ENCODE measurements at regions not wholly inside any gene's neighbourhood (a gene's known extent, or its start where the extent isn't known, plus 50 kb on each side); places are given as distances from the start of the nearest gene placed in this dataset.
A peak's percentile ranks its signal among the peaks of the same experiment; 100 is the strongest.

GRCh38 chr21:28641731-28642130 lies 350.9 kb downstream of the LTN1 start:
- H3K27ac ChIP-seq = no peak overlapping the region
- H3K36me3 ChIP-seq = no peaks in the 10 kb centered on the region
- H3K9me3 ChIP-seq = no peaks in the 10 kb centered on the region
- no peaks in the 10 kb centered on the region for H3K27me3 ChIP-seq
- H3K4me1 ChIP-seq = no peaks in the 10 kb centered on the region
- H3K4me3 ChIP-seq = no peak overlapping the region
- intact Hi-C loops (cut with DNase I; ENCODE audit: low total_unique reads) = no loop called here
- no peak for DNase-seq
- TF ChIP-seq EP300 (IDR thresholded peaks at IDR 0.05) = no peak
- TF ChIP-seq CTCF (IDR thresholded peaks at IDR 0.05) = no peak
- TF ChIP-seq POLR2A (IDR thresholded peaks at IDR 0.05) = no peak
- no peak for TF ChIP-seq POLR2AphosphoS5 (IDR thresholded peaks at IDR 0.05)
- WGBS, 5 donors = 66 to 96% (median 79%) methylated on average over 1 of the region's 1 CpG

GRCh38 chr21:28640326-28640725 lies 352.4 kb downstream of the LTN1 start:
- TF ChIP-seq POLR2A (IDR thresholded peaks at IDR 0.05) (no peak), CTCF (IDR thresholded peaks at IDR 0.05) (no peak), EP300 (IDR thresholded peaks at IDR 0.05) (no peak), POLR2AphosphoS5 (IDR thresholded peaks at IDR 0.05) (no peak)
- intact Hi-C loops (cut with DNase I; ENCODE audit: low total_unique reads) = no loop called here
- no peaks in the 10 kb centered on the region for H3K4me1 ChIP-seq
- no peaks in the 10 kb centered on the region for H3K9me3 ChIP-seq
- H3K4me3 ChIP-seq = no peak overlapping the region
- 69 to 75% (median 74%) methylated on average over 5 of the region's 5 CpGs for WGBS, 5 donors
- DNase-seq = no peak
- H3K27me3 ChIP-seq = no peaks in the 10 kb centered on the region
- H3K27ac ChIP-seq = no peak overlapping the region
- no peaks in the 10 kb centered on the region for H3K36me3 ChIP-seq

- intact Hi-C loops (cut with DNase I; ENCODE audit: low total_unique reads) = no loop called here
- Histone ChIP-seq H3K27me3 (no peaks in the 10 kb centered on the region), H3K27ac (no peak overlapping the region), H3K4me1 (no peaks in the 10 kb centered on the region), H3K9me3 (no peaks in the 10 kb centered on the region), H3K36me3 (no peaks in the 10 kb centered on the region), H3K4me3 (no peak overlapping the region)
- DNase-seq = no peak
- 81 to 95% (median 89%) methylated on average over 1 of the region's 1 CpG for WGBS, 5 donors
- no peak for TF ChIP-seq POLR2A (IDR thresholded peaks at IDR 0.05)
- TF ChIP-seq CTCF (IDR thresholded peaks at IDR 0.05) = no peak
- no peak for TF ChIP-seq POLR2AphosphoS5 (IDR thresholded peaks at IDR 0.05)
- TF ChIP-seq EP300 (IDR thresholded peaks at IDR 0.05) = no peak
Observed at GRCh38 chr21:28639737-28640136, 352.9 kb downstream of the LTN1 start.

- intact Hi-C loops (cut with DNase I; ENCODE audit: low total_unique reads) = no loop called here
- no peaks in the 10 kb centered on the region for H3K27me3 ChIP-seq
- H3K4me1 ChIP-seq = peaks cover 0 to 9% (median 5%) of the 10 kb centered on the region in 4 donors
- TF ChIP-seq CTCF (IDR thresholded peaks at IDR 0.05) (no peak), EP300 (IDR thresholded peaks at IDR 0.05) (no peak), POLR2AphosphoS5 (IDR thresholded peaks at IDR 0.05) (peak in 2 of 3 donors; percentile 49 to 59), POLR2A (IDR thresholded peaks at IDR 0.05) (no peak)
- DNase-seq = peak in 1 of 2 donors; percentile 28
- 47 to 64% (median 59%) methylated on average over 9 of the region's 9 CpGs for WGBS, 5 donors
- H3K36me3 ChIP-seq = no peaks in the 10 kb centered on the region
- no peak overlapping the region for H3K4me3 ChIP-seq
- H3K9me3 ChIP-seq = no peaks in the 10 kb centered on the region
- H3K27ac ChIP-seq = peak overlapping the region in 1 of 5 donors; percentile 41
Observed at GRCh38 chr21:28636752-28637691, 355.7 kb downstream of the LTN1 start.
